HG02678 (cell line): ENCODE measurements at regions not wholly inside any gene's neighbourhood (a gene's known extent, or its start where the extent isn't known, plus 50 kb on each side); places are given as distances from the start of the nearest gene placed in this dataset.

Experiments
- ATAC-seq: cut with Tn5 transposase; IDR thresholded peaks from one replicate; pipeline ENCODE4 v1.9.1; 2021; ENCODE audit warnings: mild to moderate bottlenecking, moderate library complexity; ENCODE audit not compliant: unreplicated experiment

GRCh38 chr6:91874971-91875370, 1288.1 kb upstream of the MAP3K7 start:
- no peak for ATAC-seq

GRCh38 chr6:91868539-91869202, 1281.8 kb upstream of the MAP3K7 start:
- no peak for ATAC-seq

GRCh38 chr6:91865889-91866288, 1279.0 kb upstream of the MAP3K7 start:
- ATAC-seq, result no peak

- ATAC-seq, result no peak
These were observed 1278.0 kb upstream of the MAP3K7 start for GRCh38 chr6:91864911-91865310.

GRCh38 chr6:91860541-91861335, 1273.9 kb upstream of the MAP3K7 start:
- no peak for ATAC-seq

GRCh38 chr6:91852252-91852651, 1265.4 kb upstream of the MAP3K7 start:
- ATAC-seq, result no peak

- no peak for ATAC-seq
These were observed 1247.9 kb upstream of the MAP3K7 start for GRCh38 chr6:91834813-91835212.

GRCh38 chr6:91827151-91827550, 1240.3 kb upstream of the MAP3K7 start:
- ATAC-seq, result no peak

GRCh38 chr6:91826128-91826527, 1239.3 kb upstream of the MAP3K7 start:
- ATAC-seq, result no peak

- no peak for ATAC-seq
These were observed 1237.5 kb upstream of the MAP3K7 start for GRCh38 chr6:91824331-91824730.

- ATAC-seq, result no peak
These were observed 1235.7 kb upstream of the MAP3K7 start for GRCh38 chr6:91822581-91822980.

GRCh38 chr6:91816335-91816734, 1229.5 kb upstream of the MAP3K7 start:
- ATAC-seq, result no peak

GRCh38 chr6:91813641-91814040, 1226.8 kb upstream of the MAP3K7 start:
- no peak for ATAC-seq

- ATAC-seq, result no peak
These were observed 1225.9 kb upstream of the MAP3K7 start for GRCh38 chr6:91812596-91813274.

GRCh38 chr6:91804981-91805380, 1218.1 kb upstream of the MAP3K7 start:
- no peak for ATAC-seq

GRCh38 chr6:91802431-91802830, 1215.6 kb upstream of the MAP3K7 start:
- ATAC-seq, result no peak

- no peak for ATAC-seq
These were observed 1209.7 kb upstream of the MAP3K7 start for GRCh38 chr6:91796603-91797002.

GRCh38 chr6:91788501-91788900, 1201.6 kb upstream of the MAP3K7 start:
- ATAC-seq, result no peak

GRCh38 chr6:91786474-91787184, 1199.8 kb upstream of the MAP3K7 start:
- no peak for ATAC-seq

- no peak for ATAC-seq
These were observed 1195.9 kb upstream of the MAP3K7 start for GRCh38 chr6:91782802-91783201.

- ATAC-seq, result no peak
These were observed 1195.1 kb upstream of the MAP3K7 start for GRCh38 chr6:91781946-91782345.
